NCI-H1436 treated with DMSO at 0.1 percent for 48 hours (cell line): ENCODE measurements at regions not wholly inside any gene's neighbourhood (a gene's known extent, or its start where the extent isn't known, plus 50 kb on each side); places are given as distances from the start of the nearest gene placed in this dataset.

Experiments used
- DNase-seq: peaks from one replicate; lab custom pipeline; 2025; lab: John Stamatoyannopoulos, UW

GRCh38 chr14:82362452-82362851 lies 828.8 kb upstream of the SEL1L start:
- no peak for DNase-seq

GRCh38 chr14:82365471-82365870 lies 831.8 kb upstream of the SEL1L start:
- no peak for DNase-seq

GRCh38 chr14:82366803-82367202 lies 833.1 kb upstream of the SEL1L start:
- DNase-seq, result no peak

- DNase-seq, result no peak
These were observed 845.6 kb upstream of the SEL1L start for GRCh38 chr14:82379291-82379690.

- no peak for DNase-seq
These were observed 851.4 kb upstream of the SEL1L start for GRCh38 chr14:82385048-82385447.

GRCh38 chr14:82387699-82388098 lies 854.0 kb upstream of the SEL1L start:
- no peak for DNase-seq

GRCh38 chr14:82388488-82388887 lies 854.8 kb upstream of the SEL1L start:
- no peak for DNase-seq

- DNase-seq, result no peak
These were observed 856.9 kb upstream of the SEL1L start for GRCh38 chr14:82390586-82390985.

- no peak for DNase-seq
These were observed 861.3 kb upstream of the SEL1L start for GRCh38 chr14:82394916-82395315.

- peak; percentile 19 for DNase-seq
These were observed 864.6 kb upstream of the SEL1L start for GRCh38 chr14:82398256-82398655.

GRCh38 chr14:82403987-82404386 lies 870.3 kb upstream of the SEL1L start:
- DNase-seq, result peak; percentile 39

DNA sequence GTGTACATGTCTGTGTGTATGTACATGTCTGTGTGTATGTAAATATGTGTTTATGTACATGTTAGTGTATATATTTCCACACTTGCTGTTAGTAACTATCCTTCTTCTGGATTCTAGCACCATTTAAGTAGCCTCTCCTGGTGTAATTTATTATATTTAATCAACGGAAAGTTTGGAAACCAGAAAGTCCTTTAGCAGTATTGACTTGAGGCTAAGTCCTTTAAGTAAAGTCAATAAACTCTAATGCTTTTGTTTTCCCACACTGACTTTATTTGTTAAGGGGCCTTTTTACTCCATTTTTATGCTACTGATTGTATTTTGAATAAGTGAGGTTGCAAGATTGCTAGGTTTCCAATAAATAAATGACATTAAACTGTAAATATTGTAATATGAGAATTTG lies 876.4 kb upstream of the SEL1L start:
- DNase-seq, result no peak

DNA sequence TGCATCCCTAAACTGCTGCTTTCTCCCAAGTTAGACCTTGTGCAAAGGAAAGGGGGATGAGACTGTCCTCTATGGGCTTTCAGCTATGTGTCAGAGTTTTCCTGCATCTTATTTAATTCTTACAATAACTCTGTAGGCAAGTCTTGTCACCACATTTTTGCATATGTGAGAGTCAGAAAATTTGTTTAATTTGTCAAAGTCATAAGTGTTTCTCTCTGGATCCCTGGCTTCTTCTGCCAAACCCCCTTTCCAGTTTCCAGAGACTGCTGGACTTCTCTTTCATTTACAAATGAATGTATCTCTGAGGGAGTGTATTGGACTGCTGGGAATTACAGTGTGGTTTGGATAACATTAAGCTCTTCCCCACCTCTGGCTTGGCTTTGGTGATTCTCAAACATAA lies 877.6 kb upstream of the SEL1L start:
- DNase-seq, result no peak

DNA sequence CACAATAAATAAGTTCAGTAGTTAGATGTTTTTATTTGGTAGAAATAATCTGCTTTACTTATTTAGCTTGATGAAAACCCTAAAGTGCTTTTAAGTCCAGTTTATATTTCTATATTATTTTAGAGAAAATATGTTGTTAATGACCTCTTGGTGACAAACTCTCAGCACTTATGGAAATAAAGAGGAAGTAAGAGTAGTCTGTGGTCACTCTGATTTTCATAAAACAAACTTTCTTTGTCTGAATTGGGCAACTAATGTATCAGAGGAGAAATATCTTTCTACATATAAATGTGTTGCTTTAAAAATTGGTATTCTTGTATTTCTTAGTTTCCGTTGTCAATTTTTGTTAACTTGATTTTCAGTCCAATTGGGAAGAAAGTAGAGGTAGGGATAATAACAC lies 878.9 kb upstream of the SEL1L start:
- no peak for DNase-seq

DNA sequence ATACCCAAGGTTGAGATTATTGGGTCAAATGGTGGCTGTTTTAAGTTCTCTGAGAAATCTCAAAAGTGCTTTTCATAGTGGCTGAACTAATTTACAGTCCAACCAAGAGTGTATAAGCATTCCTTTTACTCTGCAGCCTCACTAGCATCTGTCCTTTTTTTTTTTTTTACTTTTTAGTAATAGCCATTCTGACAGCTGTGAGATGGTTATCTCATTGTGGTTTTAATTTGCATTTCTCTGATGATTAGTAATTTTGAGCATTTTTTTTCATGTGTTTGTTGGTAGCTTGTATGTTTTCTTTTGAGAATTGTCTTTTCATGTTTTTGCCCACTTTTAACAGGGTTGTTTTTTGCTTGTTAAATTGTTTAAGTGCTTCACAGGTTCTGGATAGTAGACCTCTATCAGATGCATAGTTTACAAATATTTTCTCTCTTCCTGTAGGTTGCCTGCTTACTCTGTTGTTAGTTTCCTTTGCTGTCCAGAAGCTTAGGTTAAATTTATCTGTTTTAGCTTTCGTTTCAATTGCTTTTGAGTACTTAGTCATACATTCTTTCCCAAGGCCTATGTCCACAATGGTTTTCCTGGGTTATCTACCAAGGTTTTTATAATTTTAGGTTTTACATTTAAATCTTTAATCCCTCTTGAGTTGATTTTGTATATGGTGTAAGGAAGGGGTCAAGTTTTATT lies 881.3 kb upstream of the SEL1L start:
- no peak for DNase-seq

DNA sequence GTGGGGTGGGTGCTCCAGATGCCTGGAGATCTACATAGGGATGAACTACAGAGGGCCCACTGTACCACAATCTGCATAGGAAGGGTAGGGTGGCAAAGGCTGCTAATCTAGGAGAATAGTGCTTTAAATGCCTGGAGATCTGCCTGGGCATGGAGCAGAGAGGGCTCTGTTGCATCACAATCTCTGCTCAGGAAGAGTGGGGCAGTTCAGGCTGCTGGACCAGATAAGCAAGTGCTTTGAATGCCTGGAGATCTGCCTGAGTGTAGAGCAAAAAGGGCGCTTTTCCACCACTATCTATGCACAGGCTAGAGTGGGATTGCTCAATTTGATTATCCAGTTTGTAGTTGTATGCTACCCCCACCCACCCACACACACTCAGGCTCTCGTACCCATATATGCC lies 886.3 kb upstream of the SEL1L start:
- no peak for DNase-seq

DNA sequence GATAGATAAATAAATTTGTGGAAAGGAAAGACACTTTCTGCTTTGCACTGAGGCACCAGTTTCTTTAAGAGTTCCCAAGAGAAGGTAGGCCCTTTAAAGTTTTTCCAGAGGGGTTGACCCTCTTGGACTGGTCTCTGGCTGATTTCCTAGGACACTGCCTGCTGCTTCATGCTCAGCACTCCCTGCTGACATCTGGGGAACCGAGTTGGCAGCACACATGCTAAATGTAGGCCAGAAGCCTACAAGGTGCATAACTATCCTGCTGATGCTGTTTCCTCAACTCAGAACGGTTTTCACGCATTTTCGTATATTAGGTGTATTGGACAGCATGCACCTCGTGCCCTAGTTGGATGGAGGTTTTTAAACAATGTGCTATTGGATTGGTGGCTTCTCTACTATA lies 887.2 kb upstream of the SEL1L start:
- DNase-seq, result no peak

DNA sequence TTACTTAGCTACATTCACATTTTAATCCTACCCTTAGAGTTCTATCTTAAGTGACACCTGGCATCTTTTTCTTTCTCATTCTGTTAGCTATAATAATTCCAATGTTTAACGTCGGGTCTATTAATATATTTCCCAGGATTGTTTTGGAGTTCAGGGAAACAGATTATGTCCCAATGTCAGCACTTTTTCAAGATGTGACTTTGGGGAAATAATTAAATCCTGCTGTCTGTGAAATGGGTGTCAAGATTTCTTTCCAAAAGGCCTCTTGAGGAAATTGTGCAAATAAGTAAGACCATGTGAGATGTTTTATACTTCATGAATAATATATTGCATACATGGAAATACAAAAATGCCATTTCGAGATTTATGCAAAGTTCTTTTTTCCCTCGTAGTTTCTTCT lies 887.6 kb upstream of the SEL1L start:
- DNase-seq, result no peak

DNA sequence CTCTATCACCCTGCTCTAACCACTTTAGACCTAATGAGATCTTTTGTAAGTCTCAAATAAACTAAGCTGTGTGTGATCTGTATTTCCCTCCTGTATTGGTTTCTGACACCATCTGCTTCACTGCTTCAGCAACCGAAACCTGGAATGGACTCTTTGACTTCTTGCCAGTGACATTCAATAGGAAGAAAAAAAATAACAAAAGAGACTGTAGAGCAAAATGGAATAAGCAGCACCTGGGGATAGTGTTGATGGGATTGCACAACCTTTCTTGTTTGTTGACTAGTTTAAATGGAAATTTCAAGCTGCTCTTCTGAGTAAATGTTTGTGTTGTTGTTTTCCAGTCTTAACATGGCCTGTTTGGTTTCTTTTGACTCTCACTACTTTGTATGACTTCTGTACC lies 888.6 kb upstream of the SEL1L start:
- DNase-seq, result peak; percentile 14

GRCh38 chr14:82425261-82425660 lies 891.6 kb upstream of the SEL1L start:
- no peak for DNase-seq

DNA sequence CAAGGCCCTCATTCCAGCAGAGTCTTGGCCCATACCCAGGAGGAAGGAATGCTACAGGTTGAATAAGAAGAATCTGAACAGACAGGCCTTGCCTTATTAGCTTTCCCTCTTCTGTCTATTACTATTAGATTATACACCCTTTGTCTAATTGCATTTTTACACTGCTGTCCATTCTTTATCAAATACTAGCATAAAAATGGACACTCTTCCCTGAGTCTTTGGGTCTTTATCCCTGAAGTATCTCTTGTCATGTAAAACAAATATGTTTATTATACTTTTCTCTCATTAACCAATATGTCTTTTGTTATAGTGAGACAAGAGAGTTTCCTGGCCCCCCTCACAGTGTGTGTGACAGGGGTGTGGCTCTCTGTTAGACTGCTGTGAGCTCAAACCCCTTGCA lies 897.4 kb upstream of the SEL1L start:
- DNase-seq, result no peak

- DNase-seq, result no peak
These were observed 898.9 kb upstream of the SEL1L start for GRCh38 chr14:82432301-82433105.

- DNase-seq, result no peak
These were observed 904.8 kb upstream of the SEL1L start for GRCh38 chr14:82438436-82438835.

DNA sequence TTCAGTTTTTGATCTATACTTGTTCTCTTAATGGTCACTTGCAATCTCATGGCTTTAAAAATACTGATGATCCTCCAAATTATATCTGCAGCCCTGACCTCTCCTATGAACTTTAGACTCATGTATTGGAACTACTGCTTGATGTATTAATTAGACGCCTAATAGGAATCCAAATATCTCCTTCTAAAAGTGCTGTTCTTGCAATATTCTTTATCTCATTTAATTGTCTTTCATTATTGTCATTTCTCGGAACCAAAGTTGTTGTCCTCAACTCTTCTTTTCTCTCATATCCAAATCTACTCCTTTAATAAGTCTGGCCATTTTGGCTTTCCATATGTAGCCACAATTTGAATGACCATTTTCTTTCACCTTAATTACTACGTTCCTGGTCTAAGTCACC lies 907.6 kb upstream of the SEL1L start:
- no peak for DNase-seq
